CD4-positive, alpha-beta memory T cell (primary cell): ENCODE measurements at regions not wholly inside any gene's neighbourhood (a gene's known extent, or its start where the extent isn't known, plus 50 kb on each side); places are given as distances from the start of the nearest gene placed in this dataset.

Experiments used
- CTCF ChIA-PET: fragments of 350-600 bp; sonication (Branson Sonifier 250); formaldehyde crosslinking; loops from one replicate; lab custom pipeline; 2021; ENCODE audit warnings: inconsistent platforms; ENCODE audit not compliant: partially characterized antibody; lab: Charles Lee
- POLR2A ChIA-PET: fragments of 350-600 bp; sonication (Branson Sonifier 250); formaldehyde crosslinking; loops from one replicate; lab custom pipeline; 2021; ENCODE audit not compliant: partially characterized antibody; lab: Charles Lee
- DNase-seq, 5 donors: peaks; one replicate each; pipeline versions ENCODE4 v3.0.0 to v3.0.0-alpha.2; 2020 to 2022; ENCODE audit warnings: mixed read lengths in 1 of 5
- H3K27ac ChIP-seq: one replicate; pipeline ENCODE4 v1.7.0; 2013; ENCODE audit warnings: low read depth, low read length
- H3K27me3 ChIP-seq: 2 replicates; pipeline ENCODE4 v1.7.0; 2013; ENCODE audit warnings: mild to moderate bottlenecking, low read length, moderate library complexity; ENCODE audit not compliant: insufficient read depth
- H3K36me3 ChIP-seq: 2 replicates; pipeline ENCODE4 v1.7.0; 2013; ENCODE audit warnings: mild to moderate bottlenecking, low read length, moderate library complexity; ENCODE audit not compliant: insufficient read depth
- H3K4me1 ChIP-seq: 2 replicates; pipeline ENCODE4 v1.7.0; 2013; ENCODE audit warnings: mild to moderate bottlenecking, low read length, moderate library complexity; ENCODE audit not compliant: insufficient read depth
- H3K4me3 ChIP-seq, 2 donors: one replicate each; pipeline ENCODE4 v1.7.0; 2013; ENCODE audit warnings: low read length in 2 of 2, mild to moderate bottlenecking in 1 of 2
- H3K9me3 ChIP-seq, 2 donors: one replicate each; pipeline ENCODE4 v1.7.0; 2013; ENCODE audit warnings: low read length in 2 of 2, control low read depth in 1 of 2; ENCODE audit not compliant: control insufficient read depth in 1 of 2
- H3K27ac Mint-ChIP-seq, 7 donors: one replicate each; pipeline ENCODE4 v1.8.0; 2020 to 2021; ENCODE audit warnings: mixed read lengths in 7 of 7, mild to moderate bottlenecking in 6 of 7, inconsistent platforms in 3 of 7, moderate library complexity in 3 of 7
- H3K27me3 Mint-ChIP-seq, 2 donors: one replicate each; pipeline ENCODE4 v1.8.0; 2020 to 2021; ENCODE audit warnings: mixed read lengths in 2 of 2
- H3K36me3 Mint-ChIP-seq, 2 donors: one replicate each; pipeline ENCODE4 v1.8.0; 2020 to 2021; ENCODE audit warnings: mixed read lengths in 2 of 2, inconsistent platforms in 1 of 2, mild to moderate bottlenecking in 1 of 2
- H3K4me1 Mint-ChIP-seq, 4 donors: one replicate each; pipeline ENCODE4 v1.8.0; 2020 to 2021; ENCODE audit warnings: mixed read lengths in 4 of 4, mild to moderate bottlenecking in 1 of 4
- H3K4me3 Mint-ChIP-seq, 8 donors: one replicate each; pipeline ENCODE4 v1.8.0; 2020 to 2021; ENCODE audit warnings: mixed read lengths in 8 of 8, mild to moderate bottlenecking in 7 of 8, moderate library complexity in 6 of 8, inconsistent platforms in 3 of 8
- H3K9me3 Mint-ChIP-seq, 8 donors: one replicate each; pipeline ENCODE4 v1.8.0; 2020 to 2021; ENCODE audit warnings: mixed read lengths in 8 of 8, mild to moderate bottlenecking in 5 of 8, inconsistent platforms in 3 of 8, moderate library complexity in 1 of 8
- intact Hi-C: fragments of 100-400 bp; cut with micrococcal nuclease; formaldehyde crosslinking; loops from one replicate; pipeline ENCODE4 v1.15.1; 2023

DNA sequence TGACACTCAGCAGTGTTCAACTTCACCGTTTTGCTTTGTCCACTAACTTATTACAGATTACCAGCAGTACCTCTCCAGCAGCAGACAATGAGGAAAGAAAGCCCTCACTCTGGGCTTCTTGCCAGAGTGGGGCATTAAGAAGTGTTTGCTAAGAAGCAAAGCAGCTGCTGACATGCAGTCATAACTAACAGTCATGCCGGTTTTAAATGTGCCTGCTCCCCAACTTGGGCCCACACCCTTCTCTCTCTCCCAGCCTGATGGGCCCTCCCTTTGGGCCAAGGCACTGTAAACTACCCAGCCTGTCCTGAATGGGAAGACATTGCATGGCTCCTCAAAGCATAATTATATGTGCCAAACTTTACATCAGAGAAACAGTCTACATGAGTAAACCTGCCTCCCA, 54.6 kb upstream of the HHIP start:
- H3K27me3 Mint-ChIP-seq: no peaks in the 10 kb centered on the region
- Histone ChIP-seq H3K36me3 (no peaks in the 10 kb centered on the region), H3K9me3 (no peaks in the 10 kb centered on the region), H3K27me3 (no peaks in the 10 kb centered on the region), H3K27ac (no peak overlapping the region), H3K4me3 (no peak overlapping the region), H3K4me1 (no peaks in the 10 kb centered on the region)
- peaks cover 3 to 16% (median 8%) of the 10 kb centered on the region in 8 donors for H3K9me3 Mint-ChIP-seq
- no peak for DNase-seq
- H3K36me3 Mint-ChIP-seq: peaks cover 0 to 3% of the 10 kb centered on the region in 2 donors
- no peak overlapping the region for H3K27ac Mint-ChIP-seq
- ChIA-PET POLR2A (no interaction called here), CTCF (no interaction called here)
- no peaks in the 10 kb centered on the region for H3K4me1 Mint-ChIP-seq
- no peak overlapping the region for H3K4me3 Mint-ChIP-seq
- intact Hi-C loops: no loop called here

DNA sequence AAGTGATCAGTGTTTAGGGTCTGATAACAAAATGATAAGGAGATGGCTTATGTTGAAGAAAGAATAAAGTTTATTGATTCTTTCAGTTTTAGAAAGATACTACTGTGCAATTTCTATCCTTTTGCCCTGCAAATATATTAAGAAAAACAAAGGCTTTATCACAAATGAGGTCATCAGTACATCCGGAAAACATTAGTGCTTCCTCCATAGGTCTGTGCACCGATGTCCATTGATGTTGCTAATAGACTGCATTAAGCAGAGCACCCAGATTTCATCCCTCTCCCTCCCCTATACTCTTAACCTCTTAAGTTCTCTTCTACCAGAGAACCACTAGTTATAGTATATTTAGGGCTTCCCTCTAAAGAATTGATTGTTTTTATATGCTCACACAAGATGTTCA, 53.7 kb upstream of the HHIP start:
- H3K27me3 ChIP-seq: no peaks in the 10 kb centered on the region
- no peak overlapping the region for H3K4me3 ChIP-seq
- peaks cover 3 to 15% (median 8%) of the 10 kb centered on the region in 8 donors for H3K9me3 Mint-ChIP-seq
- CTCF ChIA-PET: no interaction called here
- H3K4me1 ChIP-seq: no peaks in the 10 kb centered on the region
- no peak for DNase-seq
- H3K27me3 Mint-ChIP-seq: no peaks in the 10 kb centered on the region
- no peaks in the 10 kb centered on the region for H3K4me1 Mint-ChIP-seq
- no peak overlapping the region for H3K27ac ChIP-seq
- no peaks in the 10 kb centered on the region for H3K36me3 ChIP-seq
- intact Hi-C loops: no loop called here
- H3K4me3 Mint-ChIP-seq: no peak overlapping the region
- H3K36me3 Mint-ChIP-seq: peaks cover 0 to 3% of the 10 kb centered on the region in 2 donors
- POLR2A ChIA-PET: no interaction called here
- H3K9me3 ChIP-seq: no peaks in the 10 kb centered on the region
- H3K27ac Mint-ChIP-seq: no peak overlapping the region

DNA sequence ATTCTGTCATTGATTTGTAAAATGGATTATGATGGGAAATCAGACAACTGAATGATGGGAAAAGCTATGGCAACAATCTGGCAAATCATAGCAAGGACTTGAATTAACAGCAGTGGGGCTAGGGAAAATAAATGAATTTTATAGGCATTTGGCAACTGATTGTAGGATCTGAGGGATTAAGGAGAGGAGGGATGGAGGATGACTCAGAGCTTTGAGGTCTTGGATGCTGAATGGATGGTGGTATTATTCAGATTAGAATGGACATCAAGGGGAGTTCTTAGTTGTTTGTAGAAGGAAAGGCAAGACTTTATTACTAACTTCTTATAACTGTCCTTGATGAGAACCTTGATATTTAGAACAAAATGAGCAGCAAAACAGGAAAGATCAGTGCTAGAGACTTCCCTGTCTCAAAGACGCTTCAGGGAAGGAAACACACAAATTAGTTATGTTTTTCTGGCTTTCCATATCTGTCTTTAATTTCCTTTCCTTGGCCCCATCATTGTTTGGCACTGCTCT, 51.4 kb upstream of the HHIP start:
- no peak overlapping the region for H3K4me3 ChIP-seq
- Mint-ChIP-seq H3K27ac (no peak overlapping the region), H3K9me3 (peaks cover 0 to 9% (median 2%) of the 10 kb centered on the region in 8 donors), H3K4me3 (no peak overlapping the region), H3K4me1 (no peaks in the 10 kb centered on the region), H3K36me3 (no peaks in the 10 kb centered on the region), H3K27me3 (no peaks in the 10 kb centered on the region)
- no peaks in the 10 kb centered on the region for H3K36me3 ChIP-seq
- H3K27ac ChIP-seq: no peak overlapping the region
- CTCF ChIA-PET: no interaction called here
- POLR2A ChIA-PET: no interaction called here
- no peaks in the 10 kb centered on the region for H3K27me3 ChIP-seq
- no peaks in the 10 kb centered on the region for H3K9me3 ChIP-seq
- no peaks in the 10 kb centered on the region for H3K4me1 ChIP-seq
- intact Hi-C loops: no loop called here
- DNase-seq: no peak

DNA sequence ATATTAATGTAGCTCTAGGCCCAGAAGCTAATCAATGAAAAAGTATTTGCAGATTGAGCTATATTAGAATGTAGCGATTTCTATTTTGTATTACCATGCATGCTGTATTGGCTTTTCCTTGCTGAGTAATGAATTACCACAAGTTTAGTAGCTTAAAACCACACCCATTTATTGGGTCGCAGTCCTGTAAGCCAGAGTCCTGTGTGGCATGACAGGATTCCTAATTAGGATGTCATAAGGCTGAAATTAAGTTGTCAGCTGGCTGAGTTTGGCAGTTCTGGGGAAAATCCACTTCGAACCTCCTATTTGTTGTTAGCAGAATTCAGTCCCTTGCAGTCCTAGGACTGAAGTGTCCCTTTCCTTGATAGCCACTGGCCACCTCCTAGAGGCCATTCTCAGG, 50.3 kb upstream of the HHIP start:
- no peak overlapping the region for H3K4me3 ChIP-seq
- H3K36me3 ChIP-seq: no peaks in the 10 kb centered on the region
- CTCF ChIA-PET: no interaction called here
- POLR2A ChIA-PET: no interaction called here
- Mint-ChIP-seq H3K27ac (no peak overlapping the region), H3K4me3 (no peak overlapping the region), H3K27me3 (no peaks in the 10 kb centered on the region), H3K4me1 (no peaks in the 10 kb centered on the region), H3K9me3 (peaks cover 0 to 9% (median 0%) of the 10 kb centered on the region in 8 donors), H3K36me3 (no peaks in the 10 kb centered on the region)
- H3K27me3 ChIP-seq: no peaks in the 10 kb centered on the region
- no peak overlapping the region for H3K27ac ChIP-seq
- DNase-seq: no peak
- H3K9me3 ChIP-seq: no peaks in the 10 kb centered on the region
- H3K4me1 ChIP-seq: no peaks in the 10 kb centered on the region
- intact Hi-C loops: no loop called here
